ENCODE measurements at regions not wholly inside any gene's neighbourhood (a gene's known extent, or its start where the extent isn't known, plus 50 kb on each side); places are given as distances from the start of the nearest gene placed in this dataset.

DNA sequence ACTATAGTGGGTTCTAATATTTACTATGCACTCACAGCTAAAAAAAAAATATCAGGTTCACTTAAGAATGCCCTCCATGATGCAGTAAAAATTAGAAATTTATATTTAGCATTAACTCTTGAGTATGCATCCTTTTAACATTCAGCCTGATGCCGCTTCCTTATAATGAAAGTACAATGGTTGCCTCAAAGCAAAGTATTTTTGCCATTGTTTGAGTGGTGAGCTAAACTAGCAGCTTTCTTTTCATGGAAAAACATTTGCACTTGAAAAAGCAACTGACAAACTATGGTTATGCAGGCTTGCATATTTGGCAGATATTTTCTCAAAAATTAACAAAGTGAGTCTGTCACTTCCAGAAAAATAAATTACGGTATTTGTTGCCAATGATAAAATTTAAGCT, 188.6 kb downstream of the SLC6A15 start:
- TF ChIP-seq TAF1 (IDR thresholded peaks at IDR 0.05; ENCODE audit: borderline replicate concordance, insufficient read depth, low read length) (no peak), FOXP2 (optimal IDR thresholded peaks at IDR 0.05; ENCODE audit: borderline replicate concordance, extremely low read depth, extremely low read length, insufficient read depth) (no peak), SIN3A (IDR thresholded peaks at IDR 0.05; ENCODE audit: borderline replicate concordance, insufficient read depth, low read length) (no peak)

DNA sequence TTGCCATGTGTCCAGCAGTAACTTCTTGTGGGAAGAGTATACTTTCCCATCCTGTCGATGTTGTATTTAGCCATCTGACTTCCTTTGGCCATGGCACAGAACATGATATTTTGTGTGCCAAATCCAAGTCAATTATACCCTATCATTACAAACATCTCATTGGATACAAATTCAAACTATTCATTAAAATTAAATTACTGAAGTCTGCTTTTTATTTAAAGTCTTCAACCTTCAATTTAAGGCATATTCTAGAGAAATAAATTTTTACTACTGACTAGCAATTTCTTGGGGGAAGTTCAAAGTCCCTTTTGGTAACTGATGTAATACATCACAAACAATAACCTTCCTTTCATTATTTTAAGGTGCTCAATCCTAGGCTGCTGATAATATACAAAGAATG, 192.6 kb downstream of the SLC6A15 start:
- no peak for TF ChIP-seq SIN3A (IDR thresholded peaks at IDR 0.05; ENCODE audit: borderline replicate concordance, insufficient read depth, low read length)
- TF ChIP-seq POLR2AphosphoS5 (IDR thresholded peaks at IDR 0.05; ENCODE audit: low read depth, low read length) = no peak
- TF ChIP-seq TAF1 (IDR thresholded peaks at IDR 0.05; ENCODE audit: borderline replicate concordance, insufficient read depth, low read length) = no peak
- TF ChIP-seq, protein P1, sequence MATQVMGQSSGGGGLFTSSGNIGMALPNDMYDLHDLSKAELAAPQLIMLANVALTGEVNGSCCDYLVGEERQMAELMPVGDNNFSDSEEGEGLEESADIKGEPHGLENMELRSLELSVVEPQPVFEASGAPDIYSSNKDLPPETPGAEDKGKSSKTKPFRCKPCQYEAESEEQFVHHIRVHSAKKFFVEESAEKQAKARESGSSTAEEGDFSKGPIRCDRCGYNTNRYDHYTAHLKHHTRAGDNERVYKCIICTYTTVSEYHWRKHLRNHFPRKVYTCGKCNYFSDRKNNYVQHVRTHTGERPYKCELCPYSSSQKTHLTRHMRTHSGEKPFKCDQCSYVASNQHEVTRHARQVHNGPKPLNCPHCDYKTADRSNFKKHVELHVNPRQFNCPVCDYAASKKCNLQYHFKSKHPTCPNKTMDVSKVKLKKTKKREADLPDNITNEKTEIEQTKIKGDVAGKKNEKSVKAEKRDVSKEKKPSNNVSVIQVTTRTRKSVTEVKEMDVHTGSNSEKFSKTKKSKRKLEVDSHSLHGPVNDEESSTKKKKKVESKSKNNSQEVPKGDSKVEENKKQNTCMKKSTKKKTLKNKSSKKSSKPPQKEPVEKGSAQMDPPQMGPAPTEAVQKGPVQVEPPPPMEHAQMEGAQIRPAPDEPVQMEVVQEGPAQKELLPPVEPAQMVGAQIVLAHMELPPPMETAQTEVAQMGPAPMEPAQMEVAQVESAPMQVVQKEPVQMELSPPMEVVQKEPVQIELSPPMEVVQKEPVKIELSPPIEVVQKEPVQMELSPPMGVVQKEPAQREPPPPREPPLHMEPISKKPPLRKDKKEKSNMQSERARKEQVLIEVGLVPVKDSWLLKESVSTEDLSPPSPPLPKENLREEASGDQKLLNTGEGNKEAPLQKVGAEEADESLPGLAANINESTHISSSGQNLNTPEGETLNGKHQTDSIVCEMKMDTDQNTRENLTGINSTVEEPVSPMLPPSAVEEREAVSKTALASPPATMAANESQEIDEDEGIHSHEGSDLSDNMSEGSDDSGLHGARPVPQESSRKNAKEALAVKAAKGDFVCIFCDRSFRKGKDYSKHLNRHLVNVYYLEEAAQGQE (IDR thresholded peaks at IDR 0.05; ENCODE audit: insufficient read depth in 1 of 2, low read depth in 2 of 2, low read length in 2 of 2) = no peak

DNA sequence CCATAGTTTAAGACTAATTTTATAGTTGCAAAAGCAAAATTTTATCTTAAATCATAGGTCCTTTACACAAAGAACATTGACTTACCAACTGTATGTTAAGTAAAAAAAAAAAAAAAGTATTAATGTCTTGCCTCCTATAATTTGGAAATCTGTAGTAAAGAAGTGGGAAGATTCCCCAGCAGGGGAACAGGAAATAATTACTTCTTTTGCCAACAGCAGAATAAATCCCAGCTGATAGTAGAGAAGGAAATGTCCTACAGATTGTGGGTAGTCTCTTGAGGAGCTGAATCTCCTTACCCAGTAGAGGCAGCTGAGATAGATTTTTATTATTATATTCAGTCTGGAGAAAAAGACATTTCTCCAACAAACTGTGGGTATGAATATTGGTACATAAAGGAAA, 193.7 kb downstream of the SLC6A15 start:
- TF ChIP-seq FOXP2 (optimal IDR thresholded peaks at IDR 0.05; ENCODE audit: borderline replicate concordance, extremely low read depth, extremely low read length, insufficient read depth) = no peak
- no peak for TF ChIP-seq POLR2AphosphoS5 (IDR thresholded peaks at IDR 0.05; ENCODE audit: low read depth, low read length)
- no peak for TF ChIP-seq SIN3A (IDR thresholded peaks at IDR 0.05; ENCODE audit: borderline replicate concordance, insufficient read depth, low read length)

DNA sequence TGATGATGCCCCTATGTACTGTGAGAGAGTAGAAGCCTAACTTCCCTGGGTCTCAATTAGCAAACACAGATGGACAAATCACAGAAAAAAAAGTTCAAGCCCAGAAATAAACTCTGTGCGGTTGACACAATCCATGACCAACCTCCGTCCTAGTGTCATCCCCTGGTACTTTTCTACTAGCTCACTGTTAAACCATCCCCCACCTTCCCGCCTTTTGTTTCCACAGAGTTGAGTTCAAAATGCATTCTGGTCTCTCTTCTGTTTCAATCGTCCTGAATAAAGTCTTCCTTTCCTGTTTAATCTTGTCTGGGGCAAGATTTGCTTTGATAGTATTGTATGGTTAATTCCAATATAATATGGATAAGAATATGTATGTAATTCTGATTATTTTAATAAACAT, 199.9 kb downstream of the SLC6A15 start:
- TF ChIP-seq, protein P1 (IDR thresholded peaks at IDR 0.05; ENCODE audit: insufficient read depth in 1 of 2, low read depth in 2 of 2, low read length in 2 of 2) = no peak
- TF ChIP-seq TAF1 (IDR thresholded peaks at IDR 0.05; ENCODE audit: borderline replicate concordance, insufficient read depth, low read length) (no peak), POLR2AphosphoS5 (IDR thresholded peaks at IDR 0.05; ENCODE audit: low read depth, low read length) (no peak), SIN3A (IDR thresholded peaks at IDR 0.05; ENCODE audit: borderline replicate concordance, insufficient read depth, low read length) (no peak), FOXP2 (optimal IDR thresholded peaks at IDR 0.05; ENCODE audit: borderline replicate concordance, extremely low read depth, extremely low read length, insufficient read depth) (no peak)

DNA sequence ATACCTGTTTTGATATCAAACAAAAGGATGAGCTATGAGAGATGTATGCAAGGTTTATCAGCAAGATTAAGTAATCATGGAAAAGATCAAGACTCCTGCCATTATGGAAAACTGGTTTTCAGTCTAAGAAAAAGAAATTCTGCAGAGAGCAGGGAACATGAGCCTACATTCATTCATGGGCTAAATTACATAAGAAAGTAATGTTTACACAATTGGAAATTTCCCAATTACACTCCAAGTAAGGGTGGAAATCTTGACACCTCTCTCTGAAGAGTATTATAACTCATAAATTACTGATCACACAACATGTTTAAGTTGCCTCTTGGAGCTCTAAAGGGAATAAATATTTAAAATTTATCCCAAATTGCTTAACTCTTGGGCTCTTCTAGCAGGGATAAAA, 206.2 kb downstream of the SLC6A15 start:
- TF ChIP-seq POLR2AphosphoS5 (IDR thresholded peaks at IDR 0.05; ENCODE audit: low read depth, low read length) (no peak), SIN3A (IDR thresholded peaks at IDR 0.05; ENCODE audit: borderline replicate concordance, insufficient read depth, low read length) (no peak), FOXP2 (optimal IDR thresholded peaks at IDR 0.05; ENCODE audit: borderline replicate concordance, extremely low read depth, extremely low read length, insufficient read depth) (no peak), TAF1 (IDR thresholded peaks at IDR 0.05; ENCODE audit: borderline replicate concordance, insufficient read depth, low read length) (no peak)
- TF ChIP-seq, protein P1 (IDR thresholded peaks at IDR 0.05; ENCODE audit: insufficient read depth in 1 of 2, low read depth in 2 of 2, low read length in 2 of 2) = no peak

DNA sequence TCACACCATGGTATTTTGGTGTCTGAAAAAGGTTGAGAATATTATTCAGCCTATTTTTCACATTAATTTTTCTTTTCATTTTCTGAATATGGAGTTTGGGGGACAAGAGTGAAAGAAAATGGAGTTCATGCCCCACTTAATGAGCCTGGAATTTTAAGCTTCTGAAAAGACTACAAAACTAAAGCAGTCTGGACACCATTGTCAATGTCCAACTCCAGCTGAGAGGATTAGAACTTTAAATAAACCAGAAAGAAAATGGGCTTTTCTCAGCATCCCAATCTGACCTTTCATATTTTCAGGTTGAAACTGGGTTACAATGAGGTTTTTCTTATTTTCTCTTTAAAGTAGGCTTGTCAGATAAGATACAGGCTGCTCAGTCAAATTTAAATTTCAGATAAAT, 207.7 kb downstream of the SLC6A15 start:
- no peak for TF ChIP-seq SIN3A (IDR thresholded peaks at IDR 0.05; ENCODE audit: borderline replicate concordance, insufficient read depth, low read length)
- TF ChIP-seq TAF1 (IDR thresholded peaks at IDR 0.05; ENCODE audit: borderline replicate concordance, insufficient read depth, low read length) = no peak
- TF ChIP-seq, protein P1 (IDR thresholded peaks at IDR 0.05; ENCODE audit: insufficient read depth in 1 of 2, low read depth in 2 of 2, low read length in 2 of 2) = no peak
- no peak for TF ChIP-seq FOXP2 (optimal IDR thresholded peaks at IDR 0.05; ENCODE audit: borderline replicate concordance, extremely low read depth, extremely low read length, insufficient read depth)
- no peak for TF ChIP-seq POLR2AphosphoS5 (IDR thresholded peaks at IDR 0.05; ENCODE audit: low read depth, low read length)

Measured in PFSK-1 (cell line).